ENCODE measurements at regions not wholly inside any gene's neighbourhood (a gene's known extent, or its start where the extent isn't known, plus 50 kb on each side); places are given as distances from the start of the nearest gene placed in this dataset.

GRCh38 chr13:74046431-74046830 is 87.8 kb downstream of the KLF12 start:
- peak; percentile 18 for DNase-seq
- no peak overlapping the region for H2BK12ac ChIP-seq (ENCODE audit: low read length in 2 of 2)
- no peak overlapping the region for H3K27ac ChIP-seq (ENCODE audit: low read length, poor library complexity, severe bottlenecking)

GRCh38 chr13:74045583-74045982 is 88.6 kb downstream of the KLF12 start:
- WGBS: 97% methylated on average over 4 of the region's 6 CpGs
- H2BK120ac ChIP-seq (ENCODE audit: low read depth, low read length): no peak overlapping the region

More at GRCh38 chr13:74046431-74046830, 87.8 kb downstream of the KLF12 start:
- Histone ChIP-seq H3K4ac (ENCODE audit: low read depth in 1 of 2, low read length in 2 of 2) (no peak overlapping the region), H2AK5ac (ENCODE audit: low read length, severe bottlenecking) (no peak overlapping the region), H3K23ac (ENCODE audit: low read length in 2 of 2) (no peak overlapping the region), H2BK120ac (ENCODE audit: low read depth, low read length) (no peak overlapping the region), H4K91ac (ENCODE audit: low read length) (no peak overlapping the region), H2BK5ac (ENCODE audit: low read depth, low read length, poor library complexity, severe bottlenecking) (no peak overlapping the region), H3K36me3 (ENCODE audit: control insufficient read depth in 1 of 2, insufficient read depth in 2 of 2, low read depth in 1 of 2, low read length in 2 of 2) (no peaks in the 10 kb centered on the region), H3K9ac (ENCODE audit: low read length) (no peak overlapping the region), H3K4me3 (ENCODE audit: insufficient read depth in 1 of 2, low read depth in 1 of 2, low read length in 2 of 2) (no peak overlapping the region), H3K27me3 (ENCODE audit: control insufficient read depth in 1 of 2, insufficient read depth in 1 of 2, low read length in 2 of 2) (no peaks in the 10 kb centered on the region), H3K4me1 (ENCODE audit: control insufficient read depth, insufficient read depth, low read depth, low read length) (no peaks in the 10 kb centered on the region), H3K79me1 (replicated peaks; ENCODE audit: low read length, poor library complexity, severe bottlenecking) (peaks cover 25% of the 10 kb centered on the region), H2BK15ac (ENCODE audit: low read depth, poor library complexity, severe bottlenecking) (no peak overlapping the region), H2AFZ (ENCODE audit: low read depth, low read length) (no peak overlapping the region), H3K9me3 (ENCODE audit: control insufficient read depth, low read length) (no peaks in the 10 kb centered on the region), H3K14ac (ENCODE audit: low read length in 2 of 2) (no peak overlapping the region), H3K18ac (ENCODE audit: low read depth in 1 of 2, low read length in 2 of 2) (no peak overlapping the region), H4K8ac (ENCODE audit: low read length) (no peak overlapping the region), H3K4me2 (ENCODE audit: low read length, poor library complexity, severe bottlenecking) (no peak overlapping the region)

GRCh38 chr13:74043237-74043636 is 91.0 kb downstream of the KLF12 start:
- H3K4me1 ChIP-seq (ENCODE audit: control insufficient read depth, insufficient read depth, low read depth, low read length): peaks cover 1% of the 10 kb centered on the region
- no peak overlapping the region for H4K8ac ChIP-seq (ENCODE audit: low read length)
- no peak overlapping the region for H3K4me3 ChIP-seq (ENCODE audit: insufficient read depth in 1 of 2, low read depth in 1 of 2, low read length in 2 of 2)
- H3K4me2 ChIP-seq (ENCODE audit: low read length, poor library complexity, severe bottlenecking): no peak overlapping the region
- peaks cover 24% of the 10 kb centered on the region for H3K79me1 ChIP-seq (replicated peaks; ENCODE audit: low read length, poor library complexity, severe bottlenecking)
- DNase-seq: no peak
- H3K27ac ChIP-seq (ENCODE audit: low read length, poor library complexity, severe bottlenecking): no peak overlapping the region
- no peak overlapping the region for H3K23ac ChIP-seq (ENCODE audit: low read length in 2 of 2)
- H3K14ac ChIP-seq (ENCODE audit: low read length in 2 of 2): no peak overlapping the region
- H3K27me3 ChIP-seq (ENCODE audit: control insufficient read depth in 1 of 2, insufficient read depth in 1 of 2, low read length in 2 of 2): no peaks in the 10 kb centered on the region
- H2BK5ac ChIP-seq (ENCODE audit: low read depth, low read length, poor library complexity, severe bottlenecking): no peak overlapping the region
- no peak overlapping the region for H2BK120ac ChIP-seq (ENCODE audit: low read depth, low read length)
- H3K4ac ChIP-seq (ENCODE audit: low read depth in 1 of 2, low read length in 2 of 2): no peak overlapping the region
- H4K91ac ChIP-seq (ENCODE audit: low read length): no peak overlapping the region
- H2AFZ ChIP-seq (ENCODE audit: low read depth, low read length): no peak overlapping the region
- 100% methylated on average over 1 of the region's 5 CpGs for WGBS
- no peak overlapping the region for H3K18ac ChIP-seq (ENCODE audit: low read depth in 1 of 2, low read length in 2 of 2)
- no peak overlapping the region for H2AK5ac ChIP-seq (ENCODE audit: low read length, severe bottlenecking)
- no peak overlapping the region for H2BK15ac ChIP-seq (ENCODE audit: low read depth, poor library complexity, severe bottlenecking)
- no peak overlapping the region for H2BK12ac ChIP-seq (ENCODE audit: low read length in 2 of 2)
- no peaks in the 10 kb centered on the region for H3K9me3 ChIP-seq (ENCODE audit: control insufficient read depth, low read length)
- no peak overlapping the region for H3K9ac ChIP-seq (ENCODE audit: low read length)
- no peaks in the 10 kb centered on the region for H3K36me3 ChIP-seq (ENCODE audit: control insufficient read depth in 1 of 2, insufficient read depth in 2 of 2, low read depth in 1 of 2, low read length in 2 of 2)

More at GRCh38 chr13:74045583-74045982, 88.6 kb downstream of the KLF12 start:
- H4K91ac ChIP-seq (ENCODE audit: low read length): no peak overlapping the region
- H2BK5ac ChIP-seq (ENCODE audit: low read depth, low read length, poor library complexity, severe bottlenecking): no peak overlapping the region
- no peak overlapping the region for H2AFZ ChIP-seq (ENCODE audit: low read depth, low read length)
- no peak for DNase-seq
- H2BK15ac ChIP-seq (ENCODE audit: low read depth, poor library complexity, severe bottlenecking): no peak overlapping the region
- H3K23ac ChIP-seq (ENCODE audit: low read length in 2 of 2): no peak overlapping the region
- no peak overlapping the region for H3K27ac ChIP-seq (ENCODE audit: low read length, poor library complexity, severe bottlenecking)
- no peak overlapping the region for H3K4ac ChIP-seq (ENCODE audit: low read depth in 1 of 2, low read length in 2 of 2)
- no peak overlapping the region for H2AK5ac ChIP-seq (ENCODE audit: low read length, severe bottlenecking)
- H4K8ac ChIP-seq (ENCODE audit: low read length): no peak overlapping the region
- peak overlapping the region in 1 of 2 experiments; percentile 65 for H2BK12ac ChIP-seq (ENCODE audit: low read length in 2 of 2)
- H3K14ac ChIP-seq (ENCODE audit: low read length in 2 of 2): peak overlapping the region in 1 of 2 experiments; percentile 26
- H3K4me3 ChIP-seq (ENCODE audit: insufficient read depth in 1 of 2, low read depth in 1 of 2, low read length in 2 of 2): no peak overlapping the region
- H3K27me3 ChIP-seq (ENCODE audit: control insufficient read depth in 1 of 2, insufficient read depth in 1 of 2, low read length in 2 of 2): no peaks in the 10 kb centered on the region
- no peak overlapping the region for H3K4me2 ChIP-seq (ENCODE audit: low read length, poor library complexity, severe bottlenecking)
- H3K79me1 ChIP-seq (replicated peaks; ENCODE audit: low read length, poor library complexity, severe bottlenecking): peaks cover 27% of the 10 kb centered on the region
- no peaks in the 10 kb centered on the region for H3K9me3 ChIP-seq (ENCODE audit: control insufficient read depth, low read length)
- H3K9ac ChIP-seq (ENCODE audit: low read length): no peak overlapping the region
- H3K4me1 ChIP-seq (ENCODE audit: control insufficient read depth, insufficient read depth, low read depth, low read length): no peaks in the 10 kb centered on the region
- H3K36me3 ChIP-seq (ENCODE audit: control insufficient read depth in 1 of 2, insufficient read depth in 2 of 2, low read depth in 1 of 2, low read length in 2 of 2): no peaks in the 10 kb centered on the region
- H3K18ac ChIP-seq (ENCODE audit: low read depth in 1 of 2, low read length in 2 of 2): no peak overlapping the region

GRCh38 chr13:74040200-74040599 is 94.0 kb downstream of the KLF12 start:
- Histone ChIP-seq H3K36me3 (ENCODE audit: control insufficient read depth in 1 of 2, insufficient read depth in 2 of 2, low read depth in 1 of 2, low read length in 2 of 2) (no peaks in the 10 kb centered on the region), H2BK12ac (ENCODE audit: low read length in 2 of 2) (peak overlapping the region in 1 of 2 experiments; percentile 54), H4K8ac (ENCODE audit: low read length) (no peak overlapping the region), H3K14ac (ENCODE audit: low read length in 2 of 2) (no peak overlapping the region), H2BK15ac (ENCODE audit: low read depth, poor library complexity, severe bottlenecking) (no peak overlapping the region), H3K4me3 (ENCODE audit: insufficient read depth in 1 of 2, low read depth in 1 of 2, low read length in 2 of 2) (no peak overlapping the region), H3K23ac (ENCODE audit: low read length in 2 of 2) (no peak overlapping the region), H3K18ac (ENCODE audit: low read depth in 1 of 2, low read length in 2 of 2) (peak overlapping the region in 1 of 2 experiments; percentile 11), H3K27ac (ENCODE audit: low read length, poor library complexity, severe bottlenecking) (no peak overlapping the region), H3K4ac (ENCODE audit: low read depth in 1 of 2, low read length in 2 of 2) (no peak overlapping the region), H3K27me3 (ENCODE audit: control insufficient read depth in 1 of 2, insufficient read depth in 1 of 2, low read length in 2 of 2) (no peaks in the 10 kb centered on the region), H2AK5ac (ENCODE audit: low read length, severe bottlenecking) (no peak overlapping the region), H2AFZ (ENCODE audit: low read depth, low read length) (no peak overlapping the region), H2BK5ac (ENCODE audit: low read depth, low read length, poor library complexity, severe bottlenecking) (no peak overlapping the region), H4K91ac (ENCODE audit: low read length) (no peak overlapping the region), H3K79me1 (replicated peaks; ENCODE audit: low read length, poor library complexity, severe bottlenecking) (peaks cover 27% of the 10 kb centered on the region), H3K4me2 (ENCODE audit: low read length, poor library complexity, severe bottlenecking) (no peak overlapping the region), H3K9me3 (ENCODE audit: control insufficient read depth, low read length) (no peaks in the 10 kb centered on the region), H3K4me1 (ENCODE audit: control insufficient read depth, insufficient read depth, low read depth, low read length) (peaks cover 4% of the 10 kb centered on the region), H3K9ac (ENCODE audit: low read length) (no peak overlapping the region), H2BK120ac (ENCODE audit: low read depth, low read length) (no peak overlapping the region)
- WGBS: 32% methylated on average over 4 of the region's 4 CpGs
- peak; percentile 52 for DNase-seq

Data from mesenchymal stem cell (in vitro differentiated cells and primary cell).